ENCODE measurements at regions not wholly inside any gene's neighbourhood (a gene's known extent, or its start where the extent isn't known, plus 50 kb on each side); places are given as distances from the start of the nearest gene placed in this dataset.

GRCh38 chrX:39907964-39908661, 189.6 kb downstream of the BCOR start (continued):
- TF ChIP-seq ZNF609 (CRISPR knock-in tag; IDR thresholded peaks at IDR 0.05; ENCODE audit: borderline replicate concordance): no peak
- no peak for TF ChIP-seq CREB3L1 (IDR thresholded peaks at IDR 0.05; ENCODE audit: borderline replicate concordance, low read depth)
- TF ChIP-seq IRF1 (CRISPR knock-in tag; IDR thresholded peaks at IDR 0.05; ENCODE audit: borderline replicate concordance): no peak
